H9 (cell line): ENCODE measurements at regions not wholly inside any gene's neighbourhood (a gene's known extent, or its start where the extent isn't known, plus 50 kb on each side); places are given as distances from the start of the nearest gene placed in this dataset.

Experiments
- DNase-seq: peaks from one replicate; pipeline ENCODE4 v3.0.0-alpha.2; 2017
- H2AFZ ChIP-seq: one replicate; pipeline ENCODE4 v1.6.1; 2013; ENCODE audit warnings: mild to moderate bottlenecking, low read length, control low read depth, moderate library complexity
- H2AK5ac ChIP-seq: 2 replicates; pipeline ENCODE4 v1.6.1; 2013; ENCODE audit warnings: low read length, control low read depth, mixed read lengths; ENCODE audit not compliant: insufficient read length
- H2BK120ac ChIP-seq: one replicate; pipeline ENCODE4 v1.6.1; 2013; ENCODE audit warnings: low read depth, mild to moderate bottlenecking, low read length, control low read depth, inconsistent platforms; ENCODE audit not compliant: poor library complexity, severe bottlenecking
- H2BK12ac ChIP-seq: 2 replicates; pipeline ENCODE4 v1.6.1; 2013; ENCODE audit warnings: low read length, control low read depth, mixed read lengths, low read depth; ENCODE audit not compliant: insufficient read length
- H2BK15ac ChIP-seq: 2 replicates; pipeline ENCODE4 v1.6.1; 2013; ENCODE audit warnings: low read depth, low read length, control low read depth
- H2BK20ac ChIP-seq: one replicate; pipeline ENCODE4 v1.6.1; 2013; ENCODE audit warnings: low read depth, mild to moderate bottlenecking, low read length, control low read depth, inconsistent platforms; ENCODE audit not compliant: poor library complexity, severe bottlenecking
- H2BK5ac ChIP-seq: 2 replicates; pipeline ENCODE4 v1.6.1; 2013; ENCODE audit warnings: low read length, control low read depth, mixed read lengths; ENCODE audit not compliant: insufficient read length
- H3K14ac ChIP-seq: 2 replicates; pipeline ENCODE4 v1.6.1; 2013; ENCODE audit warnings: low read length, control low read depth; ENCODE audit not compliant: insufficient read depth
- H3K18ac ChIP-seq: 2 replicates; pipeline ENCODE4 v1.6.1; 2013; ENCODE audit warnings: low read depth, mild to moderate bottlenecking, mixed read lengths, low read length, control low read depth; ENCODE audit not compliant: insufficient read length
- H3K23ac ChIP-seq: 2 replicates; pipeline ENCODE4 v1.6.1; 2013; ENCODE audit warnings: low read length, control low read depth, mixed read lengths, low read depth; ENCODE audit not compliant: insufficient read length
- H3K23me2 ChIP-seq: 2 replicates; pipeline ENCODE4 v1.6.1; 2013; ENCODE audit warnings: low read depth, mild to moderate bottlenecking, mixed read lengths, low read length, control low read depth; ENCODE audit not compliant: insufficient read length, poor library complexity, severe bottlenecking
- H3K27ac ChIP-seq: 2 replicates; pipeline ENCODE4 v1.5.1; 2013; ENCODE audit warnings: low read length, control low read depth, mixed read lengths, low read depth; ENCODE audit not compliant: insufficient read length
- H3K27me3 ChIP-seq: 2 replicates; pipeline ENCODE4 v1.6.1; 2013; ENCODE audit warnings: low read length, control low read depth, inconsistent platforms; ENCODE audit not compliant: insufficient read depth
- H3K4ac ChIP-seq: 2 replicates; pipeline ENCODE4 v1.6.1; 2013; ENCODE audit warnings: low read depth, mild to moderate bottlenecking, control low read depth, inconsistent platforms, low read length, moderate library complexity
- H3K4me1 ChIP-seq: 2 replicates; pipeline ENCODE4 v1.6.1; 2013; ENCODE audit warnings: low read length, control low read depth, inconsistent platforms; ENCODE audit not compliant: insufficient read depth
- H3K4me2 ChIP-seq: 2 replicates; pipeline ENCODE4 v1.6.1; 2013; ENCODE audit warnings: low read length, control low read depth, mixed read lengths; ENCODE audit not compliant: insufficient read length, insufficient read depth
- H3K56ac ChIP-seq: 2 replicates; pipeline ENCODE4 v1.6.1; 2013; ENCODE audit warnings: low read depth, mild to moderate bottlenecking, mixed read lengths, low read length, control low read depth; ENCODE audit not compliant: insufficient read length
- H3K79me1 ChIP-seq: 2 replicates; pipeline ENCODE4 v1.6.1; 2013; ENCODE audit warnings: low read depth, mild to moderate bottlenecking, moderate library complexity, low read length, control low read depth, inconsistent platforms; ENCODE audit not compliant: insufficient read depth, poor library complexity, severe bottlenecking
- H3K79me2 ChIP-seq: 2 replicates; pipeline ENCODE4 v1.6.1; 2013; ENCODE audit warnings: low read length, control low read depth, inconsistent platforms; ENCODE audit not compliant: insufficient read depth
- H3K9ac ChIP-seq: 2 replicates; pipeline ENCODE4 v1.6.1; 2013; ENCODE audit warnings: low read length, control low read depth, mixed read lengths; ENCODE audit not compliant: insufficient read length; ENCODE audit errors: extremely low read depth
- H3K9me3 ChIP-seq: one replicate; pipeline ENCODE4 v1.6.1; 2013; ENCODE audit warnings: low read depth, low read length, inconsistent platforms; ENCODE audit not compliant: control insufficient read depth
- H3T11ph ChIP-seq: one replicate; pipeline ENCODE4 v1.6.1; 2013; ENCODE audit warnings: mild to moderate bottlenecking, low read length, control low read depth, inconsistent platforms
- H4K20me1 ChIP-seq: one replicate; pipeline ENCODE4 v1.6.1; 2013; ENCODE audit not compliant: control insufficient read depth, insufficient read length, insufficient read depth
- H4K5ac ChIP-seq: 2 replicates; pipeline ENCODE4 v1.6.1; 2013; ENCODE audit warnings: low read depth, mild to moderate bottlenecking, mixed read lengths, low read length, control low read depth; ENCODE audit not compliant: insufficient read length
- H4K8ac ChIP-seq: replicated peaks from 2 replicates; pipeline ENCODE4 v1.6.1; 2013; ENCODE audit warnings: low read length, control low read depth, mixed read lengths, low read depth; ENCODE audit not compliant: insufficient read length
- H4K91ac ChIP-seq: 2 replicates; pipeline ENCODE4 v1.6.1; 2013; ENCODE audit warnings: low read depth, mild to moderate bottlenecking, moderate library complexity, mixed read lengths, low read length, control low read depth; ENCODE audit not compliant: insufficient read length
- H3K27ac Mint-ChIP-seq, 3 experiments: 2 replicates in 2 of 3; 3 replicates in 1 of 3; pipeline ENCODE4 v1.8.0; 2020 to 2021; ENCODE audit warnings: mixed read lengths in 3 of 3, mild to moderate bottlenecking in 1 of 3, moderate library complexity in 1 of 3
- H3K27me3 Mint-ChIP-seq: 2 replicates; pipeline ENCODE4 v1.8.0; 2021; ENCODE audit warnings: low read depth, mild to moderate bottlenecking, moderate library complexity, mixed read lengths
- H3K36me3 Mint-ChIP-seq, 3 experiments: 2 replicates in 2 of 3; 3 replicates in 1 of 3; pipeline ENCODE4 v1.8.0; 2020 to 2021; ENCODE audit warnings: low read depth in 3 of 3, mixed read lengths in 3 of 3; ENCODE audit not compliant: insufficient read depth in 1 of 3
- H3K4me1 Mint-ChIP-seq, 2 experiments: 2 replicates each; pipeline ENCODE4 v1.8.0; 2020; ENCODE audit warnings: mixed read lengths in 2 of 2
- H3K4me3 Mint-ChIP-seq, 2 experiments: 2 replicates in 1 of 2; 3 replicates in 1 of 2; pipeline ENCODE4 v1.8.0; 2020 to 2021; ENCODE audit warnings: mild to moderate bottlenecking in 2 of 2, mixed read lengths in 2 of 2, moderate library complexity in 1 of 2
- H3K9me3 Mint-ChIP-seq, 2 experiments: 2 replicates in 1 of 2; 3 replicates in 1 of 2; pipeline ENCODE4 v1.8.0; 2020; ENCODE audit warnings: mild to moderate bottlenecking in 2 of 2, mixed read lengths in 2 of 2, moderate library complexity in 1 of 2
- WGBS: extraction: QIAGEN DNeasy Blood & Tissue Kit; methylation state at CpG from one replicate; pipeline ENCODE4 v1.1.7; 2013; ENCODE audit warnings: missing lambda C conversion rate, low lambda C conversion rate, mixed read lengths; ENCODE audit not compliant: insufficient read length; ENCODE audit errors: extremely low coverage; 5-methylcytosine and 5-hydroxymethylcytosine counted together
- TF ChIP-seq, protein P1 (sequence below): fragments of 200-600 bp; sonication (generic); conservative IDR thresholded peaks from 3 replicates; pipeline ENCODE4 v1.8.0; 2021; ENCODE audit warnings: antibody characterized with exemption, mild to moderate bottlenecking

DNA sequence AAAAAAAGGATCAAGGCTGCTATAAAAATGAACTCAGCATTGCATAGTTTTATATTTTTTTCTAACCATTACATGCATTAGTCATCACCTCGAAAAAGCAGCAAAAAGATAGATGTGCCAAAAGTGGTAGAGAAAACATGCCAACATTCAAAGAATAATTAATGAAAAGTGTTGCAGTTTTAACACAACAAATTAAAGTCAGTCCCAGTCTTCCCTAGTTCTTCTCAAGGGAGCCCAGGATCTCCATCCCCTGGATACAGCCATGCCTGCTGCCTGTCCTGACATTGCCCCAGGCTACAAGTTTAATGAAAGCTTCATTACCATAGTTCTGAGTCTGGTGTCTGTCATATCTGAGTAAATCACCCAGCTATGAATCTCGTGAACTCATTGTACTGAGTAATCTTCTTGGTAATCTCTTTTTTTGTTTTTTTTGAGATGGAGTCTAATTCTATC lies 116.6 kb upstream of the KLF12 start:
- TF ChIP-seq, protein P1, sequence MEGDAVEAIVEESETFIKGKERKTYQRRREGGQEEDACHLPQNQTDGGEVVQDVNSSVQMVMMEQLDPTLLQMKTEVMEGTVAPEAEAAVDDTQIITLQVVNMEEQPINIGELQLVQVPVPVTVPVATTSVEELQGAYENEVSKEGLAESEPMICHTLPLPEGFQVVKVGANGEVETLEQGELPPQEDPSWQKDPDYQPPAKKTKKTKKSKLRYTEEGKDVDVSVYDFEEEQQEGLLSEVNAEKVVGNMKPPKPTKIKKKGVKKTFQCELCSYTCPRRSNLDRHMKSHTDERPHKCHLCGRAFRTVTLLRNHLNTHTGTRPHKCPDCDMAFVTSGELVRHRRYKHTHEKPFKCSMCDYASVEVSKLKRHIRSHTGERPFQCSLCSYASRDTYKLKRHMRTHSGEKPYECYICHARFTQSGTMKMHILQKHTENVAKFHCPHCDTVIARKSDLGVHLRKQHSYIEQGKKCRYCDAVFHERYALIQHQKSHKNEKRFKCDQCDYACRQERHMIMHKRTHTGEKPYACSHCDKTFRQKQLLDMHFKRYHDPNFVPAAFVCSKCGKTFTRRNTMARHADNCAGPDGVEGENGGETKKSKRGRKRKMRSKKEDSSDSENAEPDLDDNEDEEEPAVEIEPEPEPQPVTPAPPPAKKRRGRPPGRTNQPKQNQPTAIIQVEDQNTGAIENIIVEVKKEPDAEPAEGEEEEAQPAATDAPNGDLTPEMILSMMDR: no peak
- Histone ChIP-seq H3T11ph (no peak overlapping the region), H3K79me2 (no peaks in the 10 kb centered on the region), H3K27ac (no peak overlapping the region), H3K27me3 (no peaks in the 10 kb centered on the region), H2BK20ac (no peak overlapping the region), H3K23ac (no peak overlapping the region), H3K9me3 (no peaks in the 10 kb centered on the region), H2AK5ac (no peak overlapping the region), H4K5ac (no peak overlapping the region), H3K23me2 (no peaks in the 10 kb centered on the region), H3K14ac (no peak overlapping the region), H4K8ac (no peak overlapping the region), H4K20me1 (no peaks in the 10 kb centered on the region), H3K79me1 (no peaks in the 10 kb centered on the region), H3K4me1 (no peaks in the 10 kb centered on the region), H3K9ac (no peak overlapping the region), H3K18ac (no peak overlapping the region), H3K56ac (no peak overlapping the region), H2BK15ac (no peak overlapping the region), H3K4me2 (no peak overlapping the region), H2BK5ac (no peak overlapping the region), H3K4ac (no peak overlapping the region), H4K91ac (no peak overlapping the region), H2AFZ (no peak overlapping the region), H2BK12ac (no peak overlapping the region), H2BK120ac (no peak overlapping the region)
- no peak for DNase-seq
- H3K27ac Mint-ChIP-seq: no peak overlapping the region
- no peaks in the 10 kb centered on the region for H3K27me3 Mint-ChIP-seq
- peaks cover 0 to 3% of the 10 kb centered on the region in 2 experiments; a peak in 2 of 5 replicates for H3K9me3 Mint-ChIP-seq
- no peaks in the 10 kb centered on the region for H3K36me3 Mint-ChIP-seq
- no peak overlapping the region for H3K4me3 Mint-ChIP-seq
- H3K4me1 Mint-ChIP-seq: peaks cover 3 to 4% of the 10 kb centered on the region in 2 experiments; a peak in 2 of 4 replicates
- WGBS: no CpG with 5 or more reads among the region's 2 CpGs
